ENCODE measurements at regions not wholly inside any gene's neighbourhood (a gene's known extent, or its start where the extent isn't known, plus 50 kb on each side); places are given as distances from the start of the nearest gene placed in this dataset.

DNA sequence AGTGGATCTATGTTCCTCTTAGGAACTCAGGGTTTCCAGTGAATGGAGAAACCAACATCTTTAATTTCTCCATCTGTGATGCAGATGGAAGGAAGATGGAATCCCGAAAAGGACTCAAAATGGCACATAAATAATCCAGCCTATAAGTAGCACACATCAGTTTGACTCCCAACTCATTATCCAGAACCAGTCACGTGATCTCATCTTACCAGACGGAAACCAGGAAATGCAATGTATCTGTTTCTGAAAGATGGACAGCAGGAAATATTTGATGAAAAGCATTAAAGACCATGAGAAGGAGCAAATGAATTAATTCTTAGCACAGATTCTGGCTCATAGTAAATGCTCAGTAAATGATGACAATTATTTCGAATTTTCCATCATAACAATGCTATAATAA lies 443.1 kb upstream of the FMR1 start:
- TF ChIP-seq, protein P1, sequence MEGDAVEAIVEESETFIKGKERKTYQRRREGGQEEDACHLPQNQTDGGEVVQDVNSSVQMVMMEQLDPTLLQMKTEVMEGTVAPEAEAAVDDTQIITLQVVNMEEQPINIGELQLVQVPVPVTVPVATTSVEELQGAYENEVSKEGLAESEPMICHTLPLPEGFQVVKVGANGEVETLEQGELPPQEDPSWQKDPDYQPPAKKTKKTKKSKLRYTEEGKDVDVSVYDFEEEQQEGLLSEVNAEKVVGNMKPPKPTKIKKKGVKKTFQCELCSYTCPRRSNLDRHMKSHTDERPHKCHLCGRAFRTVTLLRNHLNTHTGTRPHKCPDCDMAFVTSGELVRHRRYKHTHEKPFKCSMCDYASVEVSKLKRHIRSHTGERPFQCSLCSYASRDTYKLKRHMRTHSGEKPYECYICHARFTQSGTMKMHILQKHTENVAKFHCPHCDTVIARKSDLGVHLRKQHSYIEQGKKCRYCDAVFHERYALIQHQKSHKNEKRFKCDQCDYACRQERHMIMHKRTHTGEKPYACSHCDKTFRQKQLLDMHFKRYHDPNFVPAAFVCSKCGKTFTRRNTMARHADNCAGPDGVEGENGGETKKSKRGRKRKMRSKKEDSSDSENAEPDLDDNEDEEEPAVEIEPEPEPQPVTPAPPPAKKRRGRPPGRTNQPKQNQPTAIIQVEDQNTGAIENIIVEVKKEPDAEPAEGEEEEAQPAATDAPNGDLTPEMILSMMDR (IDR thresholded peaks at IDR 0.05; ENCODE audit: insufficient read depth, missing control alignments): no peak
- peak; percentile 11 for FAIRE-seq
- DNase-seq (ENCODE audit: insufficient read length, low spot score): no peak

DNA sequence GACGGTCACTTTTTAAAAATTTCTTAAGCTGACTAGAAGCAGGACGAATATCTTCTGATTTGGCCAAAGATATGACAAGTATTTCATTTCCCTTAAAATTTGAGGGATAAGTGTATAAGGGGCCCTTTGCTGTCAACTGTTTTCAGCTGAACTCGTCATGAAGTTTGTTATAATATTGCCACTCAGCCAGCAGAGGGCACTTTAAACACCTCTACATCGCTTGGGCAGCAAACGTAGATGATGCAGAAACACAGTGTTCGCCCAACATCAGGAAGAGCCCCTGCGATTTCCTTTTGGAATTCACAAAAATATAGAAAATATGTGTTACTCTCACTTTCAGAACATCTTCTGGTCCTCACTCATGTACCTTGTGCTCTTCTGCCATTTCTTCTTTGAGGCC lies 435.7 kb upstream of the FMR1 start:
- TF ChIP-seq, protein P1 (IDR thresholded peaks at IDR 0.05; ENCODE audit: insufficient read depth, missing control alignments): peak; percentile 29
- FAIRE-seq (peak; percentile 82), DNase-seq (ENCODE audit: insufficient read length, low spot score) (no peak)

DNA sequence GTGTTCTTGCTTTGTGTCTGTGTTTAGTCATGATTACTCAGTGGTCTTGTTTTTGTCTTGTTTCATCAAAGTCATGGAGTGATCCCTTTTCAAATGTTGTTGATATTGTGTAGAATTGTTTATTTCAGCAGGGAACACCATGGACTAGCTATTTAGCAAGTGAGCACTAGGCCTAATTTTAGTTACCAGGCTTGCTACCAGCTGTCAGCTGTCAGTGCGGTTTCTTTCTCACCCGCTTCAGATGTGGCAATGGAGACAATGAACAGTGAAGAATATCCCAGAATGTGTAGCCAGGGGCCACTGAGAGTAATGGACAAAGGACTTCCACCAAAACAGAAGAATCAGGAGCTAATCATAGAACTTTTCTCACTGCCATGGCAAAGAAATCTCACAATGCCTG lies 432.8 kb upstream of the FMR1 start:
- FAIRE-seq: no peak
- DNase-seq (ENCODE audit: insufficient read length, low spot score): no peak
- TF ChIP-seq, protein P1 (IDR thresholded peaks at IDR 0.05; ENCODE audit: insufficient read depth, missing control alignments): no peak

DNA sequence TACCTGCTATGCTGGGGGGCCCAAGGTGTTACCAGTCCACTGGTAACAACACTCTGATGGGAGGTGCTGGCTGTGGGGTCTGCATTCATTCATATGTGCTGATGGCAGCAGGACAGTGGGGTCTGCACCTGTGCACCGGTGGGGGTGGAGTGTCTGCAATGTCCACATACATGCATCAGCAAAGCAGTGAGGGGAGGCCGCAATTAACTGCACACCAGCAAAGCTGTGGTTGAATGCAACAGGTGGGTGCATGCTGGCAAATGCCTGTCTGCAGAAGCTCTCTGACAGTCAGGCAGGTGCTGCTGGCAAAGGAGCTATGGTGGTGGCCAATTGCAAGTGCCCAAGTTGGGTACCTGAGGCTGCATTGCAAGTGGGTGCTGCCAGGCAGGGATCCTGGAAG lies 426.5 kb upstream of the FMR1 start:
- TF ChIP-seq, protein P1 (IDR thresholded peaks at IDR 0.05; ENCODE audit: insufficient read depth, missing control alignments): no peak
- DNase-seq (ENCODE audit: insufficient read length, low spot score) (no peak), FAIRE-seq (no peak)

DNA sequence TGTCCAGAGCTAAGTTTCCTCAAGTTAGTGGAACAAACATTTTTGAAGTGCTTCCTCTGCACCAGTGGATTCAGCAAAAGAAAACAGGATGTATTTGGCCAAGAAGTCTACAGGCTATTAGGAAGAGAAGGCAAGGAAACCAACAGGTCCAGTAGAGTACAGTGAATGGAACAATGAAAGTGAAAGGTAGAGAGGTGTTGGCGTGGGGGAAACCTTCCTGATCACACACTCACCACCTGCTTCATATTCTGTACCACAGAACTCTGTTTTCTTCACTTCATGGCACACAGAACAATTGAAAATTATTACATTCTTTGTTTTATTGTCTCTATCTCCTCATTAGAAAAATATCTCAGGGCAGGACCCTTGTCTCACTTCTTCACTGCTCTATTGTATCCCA lies 417.4 kb upstream of the FMR1 start:
- no peak for FAIRE-seq
- no peak for DNase-seq (ENCODE audit: insufficient read length, low spot score)
- TF ChIP-seq, protein P1 (IDR thresholded peaks at IDR 0.05; ENCODE audit: insufficient read depth, missing control alignments): no peak

DNA sequence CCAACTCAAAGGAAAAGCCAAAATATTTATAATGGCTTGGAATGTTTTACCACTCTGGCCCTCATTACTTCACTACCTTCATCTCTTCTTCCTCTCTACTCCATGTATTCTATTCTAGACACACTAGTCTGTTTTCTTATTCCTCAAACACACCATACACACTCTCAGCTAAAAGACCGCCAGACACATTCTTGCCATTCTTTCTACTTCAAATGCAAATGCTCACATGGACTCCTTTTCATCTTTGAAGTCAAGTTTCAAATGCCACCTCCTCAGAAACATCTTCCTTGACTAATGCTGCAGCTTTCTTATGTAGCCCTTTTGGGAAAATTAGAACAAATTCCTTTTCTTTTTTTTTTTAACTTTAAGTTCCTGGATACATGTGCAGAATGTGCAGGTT lies 412.9 kb upstream of the FMR1 start:
- DNase-seq (ENCODE audit: insufficient read length, low spot score) (no peak), FAIRE-seq (no peak)

DNA sequence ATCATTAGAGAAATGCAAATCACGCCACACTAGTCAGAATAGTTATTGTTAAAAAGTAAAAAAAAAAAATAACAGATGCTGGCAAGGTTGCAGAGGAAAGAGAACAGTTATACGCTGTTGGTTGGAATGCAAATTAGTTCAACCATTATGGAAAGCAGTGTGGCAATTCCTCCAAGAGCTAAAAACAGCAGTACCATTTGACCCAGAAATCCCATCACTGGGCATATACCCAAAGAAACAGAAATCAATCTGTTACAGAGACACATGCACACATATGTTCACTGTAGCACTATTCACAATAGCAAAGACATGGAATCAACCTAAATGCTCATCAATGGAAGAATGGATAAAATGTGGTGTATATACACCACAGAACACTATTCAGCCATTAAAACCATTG lies 388.7 kb upstream of the FMR1 start:
- no peak for DNase-seq (ENCODE audit: insufficient read length, low spot score)
- TF ChIP-seq, protein P1 (IDR thresholded peaks at IDR 0.05; ENCODE audit: insufficient read depth, missing control alignments): no peak
- FAIRE-seq: no peak

More for the DNA sequence above, 412.9 kb upstream of the FMR1 start:
- TF ChIP-seq, protein P1 (IDR thresholded peaks at IDR 0.05; ENCODE audit: insufficient read depth, missing control alignments): no peak

Measured in D721Med (cell line).